Liver (tissue), 2 donors: ENCODE measurements at regions not wholly inside any gene's neighbourhood (a gene's known extent, or its start where the extent isn't known, plus 50 kb on each side); places are given as distances from the start of the nearest gene placed in this dataset.
"Not testable (repeated sequence)": the region's sequence is repeated elsewhere in the genome, so short reads cannot be mapped to it uniquely, and the experiment has no call there.

Experiments
- FOXA1 ChIP-seq: IDR thresholded peaks from 2 replicates; pipeline ENCODE4 v1.6.1; 2016; ENCODE audit warnings: antibody characterized with exemption
- TF ChIP-seq, protein P1 (sequence below): fragments of 150-350 bp; IDR thresholded peaks from 2 replicates; pipeline ENCODE4 v1.5.1; 2017; ENCODE audit warnings: improper control_type of control experiment, low read depth, low read length; ENCODE audit not compliant: missing input control
- TF ChIP-seq, protein P2 (sequence below): IDR thresholded peaks from 2 replicates; pipeline ENCODE4 v1.6.1; 2016; ENCODE audit warnings: antibody characterized with exemption
- TF ChIP-seq, protein P3 (sequence below): IDR thresholded peaks from 2 replicates; pipeline ENCODE4 v1.6.1; 2016; ENCODE audit warnings: antibody characterized with exemption
- TF ChIP-seq, protein P4 (sequence below): IDR thresholded peaks from 2 replicates; pipeline ENCODE4 v1.6.1; 2016; ENCODE audit warnings: antibody characterized with exemption, mild to moderate bottlenecking
- donor health status: healthy.

DNA sequence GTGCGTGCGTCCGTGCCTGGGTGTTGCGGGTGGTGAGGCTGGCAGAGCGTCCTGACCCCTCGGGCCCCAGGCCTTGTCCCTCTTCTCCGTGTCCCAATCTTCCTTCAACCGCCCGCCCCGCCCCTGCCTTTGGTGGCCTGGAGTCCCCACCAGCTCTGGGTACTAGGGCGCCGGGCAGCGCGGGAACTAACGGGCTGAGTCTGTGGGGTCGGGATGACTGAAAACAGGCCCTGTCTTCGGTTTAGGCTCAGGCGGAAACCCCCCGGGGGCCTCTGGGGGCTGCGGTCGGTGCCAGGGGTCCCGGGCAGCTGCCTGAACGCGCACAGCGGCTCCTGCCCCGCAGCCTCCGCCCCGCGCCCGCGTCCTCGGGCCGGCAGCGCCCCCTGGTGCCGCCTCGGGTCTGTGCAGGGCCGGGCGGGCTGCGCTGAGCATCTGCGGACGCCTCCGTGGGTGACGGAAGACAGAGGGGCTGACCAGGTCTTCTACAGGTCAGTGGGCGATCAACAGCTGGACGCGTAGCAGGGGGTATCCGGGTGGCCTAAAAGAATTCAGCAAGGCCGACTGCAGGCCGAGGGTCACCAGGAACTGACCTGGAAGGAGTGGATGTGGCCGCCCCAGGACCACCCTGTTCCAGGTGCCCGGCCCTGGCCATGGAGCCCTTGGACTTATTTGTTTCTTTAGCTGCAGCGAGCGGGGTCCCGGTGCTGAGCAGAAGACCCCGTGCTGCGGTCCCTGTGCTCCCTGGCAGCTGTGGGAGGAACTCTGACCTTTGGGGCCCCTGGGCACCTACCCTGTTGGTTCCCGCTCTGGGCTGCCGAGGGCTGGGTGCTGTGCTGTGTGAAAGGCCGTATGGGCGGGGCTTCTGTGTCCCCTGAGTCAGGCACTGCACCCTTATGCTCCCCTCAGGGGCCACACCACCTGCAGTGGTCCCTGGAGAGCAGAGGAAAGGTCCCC, 130.2 kb upstream of the LPCAT1 start:
- TF ChIP-seq, protein P1, sequence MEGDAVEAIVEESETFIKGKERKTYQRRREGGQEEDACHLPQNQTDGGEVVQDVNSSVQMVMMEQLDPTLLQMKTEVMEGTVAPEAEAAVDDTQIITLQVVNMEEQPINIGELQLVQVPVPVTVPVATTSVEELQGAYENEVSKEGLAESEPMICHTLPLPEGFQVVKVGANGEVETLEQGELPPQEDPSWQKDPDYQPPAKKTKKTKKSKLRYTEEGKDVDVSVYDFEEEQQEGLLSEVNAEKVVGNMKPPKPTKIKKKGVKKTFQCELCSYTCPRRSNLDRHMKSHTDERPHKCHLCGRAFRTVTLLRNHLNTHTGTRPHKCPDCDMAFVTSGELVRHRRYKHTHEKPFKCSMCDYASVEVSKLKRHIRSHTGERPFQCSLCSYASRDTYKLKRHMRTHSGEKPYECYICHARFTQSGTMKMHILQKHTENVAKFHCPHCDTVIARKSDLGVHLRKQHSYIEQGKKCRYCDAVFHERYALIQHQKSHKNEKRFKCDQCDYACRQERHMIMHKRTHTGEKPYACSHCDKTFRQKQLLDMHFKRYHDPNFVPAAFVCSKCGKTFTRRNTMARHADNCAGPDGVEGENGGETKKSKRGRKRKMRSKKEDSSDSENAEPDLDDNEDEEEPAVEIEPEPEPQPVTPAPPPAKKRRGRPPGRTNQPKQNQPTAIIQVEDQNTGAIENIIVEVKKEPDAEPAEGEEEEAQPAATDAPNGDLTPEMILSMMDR = peak; percentile 23
- TF ChIP-seq, protein P2, sequence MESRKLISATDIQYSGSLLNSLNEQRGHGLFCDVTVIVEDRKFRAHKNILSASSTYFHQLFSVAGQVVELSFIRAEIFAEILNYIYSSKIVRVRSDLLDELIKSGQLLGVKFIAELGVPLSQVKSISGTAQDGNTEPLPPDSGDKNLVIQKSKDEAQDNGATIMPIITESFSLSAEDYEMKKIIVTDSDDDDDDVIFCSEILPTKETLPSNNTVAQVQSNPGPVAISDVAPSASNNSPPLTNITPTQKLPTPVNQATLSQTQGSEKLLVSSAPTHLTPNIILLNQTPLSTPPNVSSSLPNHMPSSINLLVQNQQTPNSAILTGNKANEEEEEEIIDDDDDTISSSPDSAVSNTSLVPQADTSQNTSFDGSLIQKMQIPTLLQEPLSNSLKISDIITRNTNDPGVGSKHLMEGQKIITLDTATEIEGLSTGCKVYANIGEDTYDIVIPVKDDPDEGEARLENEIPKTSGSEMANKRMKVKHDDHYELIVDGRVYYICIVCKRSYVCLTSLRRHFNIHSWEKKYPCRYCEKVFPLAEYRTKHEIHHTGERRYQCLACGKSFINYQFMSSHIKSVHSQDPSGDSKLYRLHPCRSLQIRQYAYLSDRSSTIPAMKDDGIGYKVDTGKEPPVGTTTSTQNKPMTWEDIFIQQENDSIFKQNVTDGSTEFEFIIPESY = not testable (repeated sequence)
- TF ChIP-seq, protein P3, sequence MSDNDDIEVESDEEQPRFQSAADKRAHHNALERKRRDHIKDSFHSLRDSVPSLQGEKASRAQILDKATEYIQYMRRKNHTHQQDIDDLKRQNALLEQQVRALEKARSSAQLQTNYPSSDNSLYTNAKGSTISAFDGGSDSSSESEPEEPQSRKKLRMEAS = not testable (repeated sequence)
- TF ChIP-seq, protein P4, sequence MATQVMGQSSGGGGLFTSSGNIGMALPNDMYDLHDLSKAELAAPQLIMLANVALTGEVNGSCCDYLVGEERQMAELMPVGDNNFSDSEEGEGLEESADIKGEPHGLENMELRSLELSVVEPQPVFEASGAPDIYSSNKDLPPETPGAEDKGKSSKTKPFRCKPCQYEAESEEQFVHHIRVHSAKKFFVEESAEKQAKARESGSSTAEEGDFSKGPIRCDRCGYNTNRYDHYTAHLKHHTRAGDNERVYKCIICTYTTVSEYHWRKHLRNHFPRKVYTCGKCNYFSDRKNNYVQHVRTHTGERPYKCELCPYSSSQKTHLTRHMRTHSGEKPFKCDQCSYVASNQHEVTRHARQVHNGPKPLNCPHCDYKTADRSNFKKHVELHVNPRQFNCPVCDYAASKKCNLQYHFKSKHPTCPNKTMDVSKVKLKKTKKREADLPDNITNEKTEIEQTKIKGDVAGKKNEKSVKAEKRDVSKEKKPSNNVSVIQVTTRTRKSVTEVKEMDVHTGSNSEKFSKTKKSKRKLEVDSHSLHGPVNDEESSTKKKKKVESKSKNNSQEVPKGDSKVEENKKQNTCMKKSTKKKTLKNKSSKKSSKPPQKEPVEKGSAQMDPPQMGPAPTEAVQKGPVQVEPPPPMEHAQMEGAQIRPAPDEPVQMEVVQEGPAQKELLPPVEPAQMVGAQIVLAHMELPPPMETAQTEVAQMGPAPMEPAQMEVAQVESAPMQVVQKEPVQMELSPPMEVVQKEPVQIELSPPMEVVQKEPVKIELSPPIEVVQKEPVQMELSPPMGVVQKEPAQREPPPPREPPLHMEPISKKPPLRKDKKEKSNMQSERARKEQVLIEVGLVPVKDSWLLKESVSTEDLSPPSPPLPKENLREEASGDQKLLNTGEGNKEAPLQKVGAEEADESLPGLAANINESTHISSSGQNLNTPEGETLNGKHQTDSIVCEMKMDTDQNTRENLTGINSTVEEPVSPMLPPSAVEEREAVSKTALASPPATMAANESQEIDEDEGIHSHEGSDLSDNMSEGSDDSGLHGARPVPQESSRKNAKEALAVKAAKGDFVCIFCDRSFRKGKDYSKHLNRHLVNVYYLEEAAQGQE = not testable (repeated sequence)
- TF ChIP-seq FOXA1 = not testable (repeated sequence)
